ENCODE measurements at regions not wholly inside any gene's neighbourhood (a gene's known extent, or its start where the extent isn't known, plus 50 kb on each side); places are given as distances from the start of the nearest gene placed in this dataset.
"Not testable (repeated sequence)": the region's sequence is repeated elsewhere in the genome, so short reads cannot be mapped to it uniquely, and the experiment has no call there.

DNA sequence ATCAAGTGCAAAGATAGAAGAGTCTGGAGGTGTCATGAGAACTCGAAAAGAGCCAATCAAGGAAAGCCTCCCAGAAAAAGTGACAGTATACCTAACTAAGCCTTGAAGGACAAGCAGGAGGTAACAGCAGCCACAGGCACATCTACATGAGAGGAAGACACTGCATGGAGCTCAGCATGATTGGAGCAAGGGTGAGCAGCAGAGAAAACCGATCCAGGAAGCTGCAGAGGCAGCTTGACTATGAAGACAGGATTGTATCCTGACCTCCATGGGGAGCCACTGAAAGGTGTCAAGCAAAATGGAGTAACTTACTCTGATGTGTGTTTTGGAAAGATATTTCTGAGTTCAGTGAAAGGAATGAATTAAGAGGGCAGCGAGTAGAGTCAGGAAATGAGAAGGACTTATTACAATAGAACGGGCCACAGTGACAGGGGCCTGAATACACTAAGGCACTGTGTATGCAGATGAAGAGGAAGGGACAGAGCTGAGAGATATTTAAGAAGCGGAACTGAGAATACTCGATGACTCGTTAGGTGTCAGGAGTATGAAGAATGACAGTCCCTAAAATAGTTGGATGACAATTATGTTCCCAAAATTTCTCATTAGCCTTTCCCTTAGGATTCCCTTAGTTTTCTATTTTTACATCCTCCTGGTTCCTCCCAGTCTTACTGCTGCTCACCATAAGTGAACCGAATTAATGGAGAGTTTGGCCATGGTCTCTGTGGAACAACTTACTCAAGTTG is 139.3 kb upstream of the NFIA start:
- no peak overlapping the region for H3K4me3 Mint-ChIP-seq
- intact Hi-C loops (cut with micrococcal nuclease): no loop called here
- H3K9me3 Mint-ChIP-seq: no peaks in the 10 kb centered on the region
- ChIA-PET CTCF (no interaction called here), POLR2A (no interaction called here)
- DNase-seq (no peak), ATAC-seq (peak; percentile 67)
- H3K27ac Mint-ChIP-seq: no peak overlapping the region
- no peaks in the 10 kb centered on the region for H3K4me1 Mint-ChIP-seq
- H3K27me3 ChIP-seq (ENCODE audit: control insufficient read depth in 2 of 2, insufficient read depth in 2 of 2, low read length in 2 of 2): no peaks in the 10 kb centered on the region
- H3K4me3 ChIP-seq (ENCODE audit: low read length): no peak overlapping the region
- no peak overlapping the region for H3K27ac ChIP-seq (ENCODE audit: low read depth, low read length)
- no peaks in the 10 kb centered on the region for H3K9me3 ChIP-seq (ENCODE audit: control insufficient read depth in 2 of 3, low read length in 3 of 3)
- no peaks in the 10 kb centered on the region for H3K36me3 Mint-ChIP-seq
- H3K4me1 ChIP-seq (ENCODE audit: control insufficient read depth in 2 of 2, insufficient read depth in 2 of 2, low read length in 2 of 2): no peaks in the 10 kb centered on the region
- H3K36me3 ChIP-seq (ENCODE audit: control insufficient read depth in 2 of 3, insufficient read depth in 3 of 3, low read length in 3 of 3): no peaks in the 10 kb centered on the region
- H3K27me3 Mint-ChIP-seq: peaks cover 10 to 32% (median 19%) of the 10 kb centered on the region in 5 donors

DNA sequence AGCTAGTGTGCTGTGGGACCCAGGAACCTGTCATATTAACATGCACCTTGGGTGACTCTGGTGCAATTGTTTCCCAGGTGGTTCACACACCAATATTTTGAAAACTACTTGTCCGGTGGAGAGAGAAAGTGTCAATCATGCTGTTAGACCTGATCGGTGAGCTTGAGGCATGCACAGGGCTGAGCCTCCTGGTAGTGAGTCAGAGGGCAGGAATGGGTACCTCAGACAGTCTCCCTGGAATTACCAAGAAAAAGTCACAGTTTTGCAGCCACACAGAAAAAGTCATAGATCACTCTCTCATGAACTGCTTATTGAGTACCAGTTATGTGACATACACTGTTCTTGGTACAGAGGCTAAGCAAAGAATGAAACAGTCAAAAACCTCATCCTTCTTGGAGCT is 140.1 kb upstream of the NFIA start:
- no peak for DNase-seq
- no peak overlapping the region for H3K27ac ChIP-seq (ENCODE audit: low read depth, low read length)
- H3K27me3 Mint-ChIP-seq: peaks cover 10 to 27% (median 21%) of the 10 kb centered on the region in 5 donors

DNA sequence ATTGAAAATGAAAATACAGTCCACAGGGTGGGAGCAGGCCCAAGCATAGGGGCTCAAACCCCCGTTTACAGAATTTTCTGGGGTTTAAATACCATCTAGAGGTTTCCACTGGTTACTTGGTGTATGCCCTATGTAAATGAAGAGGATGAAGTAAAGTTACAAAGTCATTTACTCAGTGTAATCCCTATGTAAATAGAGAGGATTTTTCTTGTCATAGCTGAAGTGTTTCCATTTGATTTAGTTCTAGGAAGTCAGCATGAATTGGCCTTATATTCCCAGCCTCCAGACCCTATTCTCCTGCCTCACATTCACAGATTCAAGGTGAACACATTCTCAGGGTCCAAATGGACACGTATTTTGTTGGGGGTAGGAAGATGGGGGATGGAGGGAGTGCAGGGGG is 141.7 kb upstream of the NFIA start:
- H3K36me3 Mint-ChIP-seq; H3K27ac ChIP-seq (ENCODE audit: low read depth, low read length); DNase-seq; H3K36me3 ChIP-seq (ENCODE audit: control insufficient read depth in 2 of 3, insufficient read depth in 3 of 3, low read length in 3 of 3); H3K27me3 ChIP-seq (ENCODE audit: control insufficient read depth in 2 of 2, insufficient read depth in 2 of 2, low read length in 2 of 2); H3K4me3 Mint-ChIP-seq; H3K9me3 Mint-ChIP-seq; intact Hi-C loops (cut with micrococcal nuclease); H3K9me3 ChIP-seq (ENCODE audit: control insufficient read depth in 2 of 3, low read length in 3 of 3); H3K4me1 ChIP-seq (ENCODE audit: control insufficient read depth in 2 of 2, insufficient read depth in 2 of 2, low read length in 2 of 2); H3K27ac Mint-ChIP-seq; POLR2A ChIA-PET; H3K4me1 Mint-ChIP-seq; H3K4me3 ChIP-seq (ENCODE audit: low read length); ATAC-seq: not testable (repeated sequence)
- H3K27me3 Mint-ChIP-seq: peaks cover 8 to 31% (median 15%) of the 10 kb centered on the region in 5 donors
- CTCF ChIA-PET: interaction anchor here (0.6 kb wide), 1 partner anchor 109 kb away, joined by 4 read pairs; no protein-coding TSS in a partner anchor

More for the DNA sequence above, 140.1 kb upstream of the NFIA start:
- no peak overlapping the region for H3K4me3 Mint-ChIP-seq
- H3K27ac Mint-ChIP-seq: no peak overlapping the region
- intact Hi-C loops (cut with micrococcal nuclease): no loop called here
- H3K9me3 ChIP-seq (ENCODE audit: control insufficient read depth in 2 of 3, low read length in 3 of 3): no peaks in the 10 kb centered on the region
- no peaks in the 10 kb centered on the region for H3K4me1 ChIP-seq (ENCODE audit: control insufficient read depth in 2 of 2, insufficient read depth in 2 of 2, low read length in 2 of 2)
- no peaks in the 10 kb centered on the region for H3K9me3 Mint-ChIP-seq
- ATAC-seq: no peak
- CTCF ChIA-PET: no interaction called here
- POLR2A ChIA-PET: no interaction called here
- no peaks in the 10 kb centered on the region for H3K36me3 Mint-ChIP-seq
- H3K4me3 ChIP-seq (ENCODE audit: low read length): no peak overlapping the region
- H3K36me3 ChIP-seq (ENCODE audit: control insufficient read depth in 2 of 3, insufficient read depth in 3 of 3, low read length in 3 of 3): no peaks in the 10 kb centered on the region
- H3K27me3 ChIP-seq (ENCODE audit: control insufficient read depth in 2 of 2, insufficient read depth in 2 of 2, low read length in 2 of 2): no peaks in the 10 kb centered on the region
- no peaks in the 10 kb centered on the region for H3K4me1 Mint-ChIP-seq

DNA sequence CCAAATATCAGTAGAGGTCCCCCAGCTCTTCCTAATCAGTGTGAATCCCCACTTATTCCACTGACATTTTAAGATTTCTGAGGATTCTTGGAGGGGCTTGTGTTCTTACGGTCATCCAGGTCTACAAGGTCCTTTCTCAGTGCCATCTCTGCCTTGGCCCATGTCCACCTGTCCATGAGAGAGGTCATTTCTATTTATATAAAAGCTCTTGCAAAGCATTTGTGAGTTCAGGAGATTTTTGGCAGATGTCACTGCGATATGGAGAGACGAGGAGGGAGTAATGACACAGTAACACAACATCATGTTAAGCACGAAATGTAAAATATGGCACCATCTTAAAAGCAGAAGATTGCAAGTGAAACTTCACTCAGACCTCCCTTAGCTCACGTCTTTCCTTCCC is 144.6 kb upstream of the NFIA start:
- DNase-seq (no peak), ATAC-seq (no peak)
- no peaks in the 10 kb centered on the region for H3K36me3 ChIP-seq (ENCODE audit: control insufficient read depth in 2 of 3, insufficient read depth in 3 of 3, low read length in 3 of 3)
- Mint-ChIP-seq H3K36me3 (no peaks in the 10 kb centered on the region), H3K9me3 (no peaks in the 10 kb centered on the region), H3K4me3 (no peak overlapping the region), H3K4me1 (peaks cover 0 to 4% (median 0%) of the 10 kb centered on the region in 7 donors), H3K27me3 (peaks cover 6 to 19% (median 14%) of the 10 kb centered on the region in 5 donors), H3K27ac (no peak overlapping the region)
- H3K27me3 ChIP-seq (ENCODE audit: control insufficient read depth in 2 of 2, insufficient read depth in 2 of 2, low read length in 2 of 2): no peaks in the 10 kb centered on the region
- CTCF ChIA-PET: no interaction called here
- POLR2A ChIA-PET: no interaction called here
- H3K9me3 ChIP-seq (ENCODE audit: control insufficient read depth in 2 of 3, low read length in 3 of 3): no peaks in the 10 kb centered on the region
- H3K4me3 ChIP-seq (ENCODE audit: low read length): no peak overlapping the region
- intact Hi-C loops (cut with micrococcal nuclease): no loop called here
- no peak overlapping the region for H3K27ac ChIP-seq (ENCODE audit: low read depth, low read length)
- H3K4me1 ChIP-seq (ENCODE audit: control insufficient read depth in 2 of 2, insufficient read depth in 2 of 2, low read length in 2 of 2): no peaks in the 10 kb centered on the region

DNA sequence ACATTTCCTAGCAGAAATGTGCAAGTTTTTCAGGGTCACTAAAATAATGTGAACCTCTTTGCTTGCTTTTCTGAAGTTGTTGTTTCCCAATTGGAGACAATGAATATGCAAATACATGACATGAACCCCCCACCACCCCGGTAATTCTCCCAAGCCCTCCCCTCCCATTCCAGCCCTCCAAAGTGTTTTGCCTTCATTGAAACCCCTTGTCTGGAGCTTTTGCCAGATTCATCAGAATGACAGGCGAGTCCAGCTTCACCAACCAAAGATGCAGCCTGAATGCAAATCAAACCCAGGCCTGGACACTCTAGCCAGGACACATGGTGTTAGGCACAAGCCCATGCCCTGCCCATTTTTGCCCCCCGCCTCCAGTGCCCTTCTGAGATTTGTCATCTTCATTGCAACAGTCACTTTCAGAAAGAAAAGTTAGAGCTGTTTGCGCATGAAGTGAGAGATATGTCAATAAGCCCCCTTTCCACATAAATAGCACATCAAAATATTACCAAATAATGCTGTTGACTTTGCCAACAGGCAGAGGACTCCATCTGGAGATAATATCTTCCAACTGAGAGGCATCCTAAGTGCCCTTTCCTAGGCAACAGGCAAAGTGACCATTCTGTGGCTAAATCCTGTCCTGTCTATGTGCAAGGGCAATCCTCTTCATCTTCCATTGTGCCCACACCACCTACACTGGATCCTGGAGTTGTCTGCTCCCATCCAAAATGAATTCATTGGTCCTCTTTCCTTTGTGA is 145.6 kb upstream of the NFIA start:
- Histone ChIP-seq H3K9me3 (ENCODE audit: control insufficient read depth in 2 of 3, low read length in 3 of 3) (no peaks in the 10 kb centered on the region), H3K27ac (ENCODE audit: low read depth, low read length) (no peak overlapping the region), H3K36me3 (ENCODE audit: control insufficient read depth in 2 of 3, insufficient read depth in 3 of 3, low read length in 3 of 3) (no peaks in the 10 kb centered on the region), H3K4me1 (ENCODE audit: control insufficient read depth in 2 of 2, insufficient read depth in 2 of 2, low read length in 2 of 2) (no peaks in the 10 kb centered on the region), H3K27me3 (ENCODE audit: control insufficient read depth in 2 of 2, insufficient read depth in 2 of 2, low read length in 2 of 2) (no peaks in the 10 kb centered on the region), H3K4me3 (ENCODE audit: low read length) (no peak overlapping the region)
- H3K4me3 Mint-ChIP-seq: no peak overlapping the region
- POLR2A ChIA-PET: no interaction called here
- intact Hi-C loops (cut with micrococcal nuclease): no loop called here
- H3K27me3 Mint-ChIP-seq: peaks cover 0 to 21% (median 18%) of the 10 kb centered on the region in 5 donors
- DNase-seq (no peak), ATAC-seq (no peak)
- H3K9me3 Mint-ChIP-seq: no peaks in the 10 kb centered on the region
- H3K27ac Mint-ChIP-seq: no peak overlapping the region
- no peaks in the 10 kb centered on the region for H3K36me3 Mint-ChIP-seq
- CTCF ChIA-PET: no interaction called here
- H3K4me1 Mint-ChIP-seq: peaks cover 0 to 4% (median 0%) of the 10 kb centered on the region in 7 donors

DNA sequence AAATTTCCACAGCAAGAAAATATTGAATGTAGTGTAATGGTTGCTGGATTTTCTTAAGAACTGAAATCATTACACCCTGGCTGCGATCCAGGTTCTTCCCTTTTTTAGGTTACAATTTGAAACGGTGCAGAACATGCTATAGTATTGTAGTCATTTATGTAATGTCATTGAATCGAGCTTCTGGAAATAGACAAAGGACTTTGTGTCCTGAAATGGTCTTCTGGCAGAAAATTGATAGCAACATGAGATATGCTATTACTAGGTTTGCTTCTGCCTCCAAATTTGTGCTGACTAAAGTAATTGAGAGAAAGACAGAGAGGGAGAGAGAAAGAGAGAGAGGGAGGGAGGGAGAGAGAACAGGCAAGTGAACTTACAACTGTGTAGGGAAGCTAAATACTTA is 146.2 kb upstream of the NFIA start:
- H3K27me3 Mint-ChIP-seq: peaks cover 0 to 25% (median 22%) of the 10 kb centered on the region in 5 donors
- no peaks in the 10 kb centered on the region for H3K36me3 Mint-ChIP-seq
- Histone ChIP-seq H3K4me3 (ENCODE audit: low read length) (no peak overlapping the region), H3K27me3 (ENCODE audit: control insufficient read depth in 2 of 2, insufficient read depth in 2 of 2, low read length in 2 of 2) (no peaks in the 10 kb centered on the region), H3K4me1 (ENCODE audit: control insufficient read depth in 2 of 2, insufficient read depth in 2 of 2, low read length in 2 of 2) (no peaks in the 10 kb centered on the region), H3K27ac (ENCODE audit: low read depth, low read length) (no peak overlapping the region), H3K36me3 (ENCODE audit: control insufficient read depth in 2 of 3, insufficient read depth in 3 of 3, low read length in 3 of 3) (no peaks in the 10 kb centered on the region), H3K9me3 (ENCODE audit: control insufficient read depth in 2 of 3, low read length in 3 of 3) (no peaks in the 10 kb centered on the region)
- ChIA-PET POLR2A (no interaction called here), CTCF (no interaction called here)
- H3K4me3 Mint-ChIP-seq: no peak overlapping the region
- no peak for DNase-seq
- no peaks in the 10 kb centered on the region for H3K9me3 Mint-ChIP-seq
- peaks cover 0 to 4% (median 0%) of the 10 kb centered on the region in 7 donors for H3K4me1 Mint-ChIP-seq
- ATAC-seq: no peak
- intact Hi-C loops (cut with micrococcal nuclease): no loop called here
- no peak overlapping the region for H3K27ac Mint-ChIP-seq
